OCI-LY7 (cell line): ENCODE measurements at regions not wholly inside any gene's neighbourhood (a gene's known extent, or its start where the extent isn't known, plus 50 kb on each side); places are given as distances from the start of the nearest gene placed in this dataset.
"Not testable (repeated sequence)": the region's sequence is repeated elsewhere in the genome, so short reads cannot be mapped to it uniquely, and the experiment has no call there.

ENCODE experiments used
- BruUV-seq: library from RNA; stranded (reverse); fragments of 400-500 nt; replicated peaks from 2 replicates; lab custom pipeline; 2021; lab: Mats Ljungman, UMichigan
- CTCF ChIA-PET: fragments of 300-600 bp; sonication (Branson Sonifier 250); formaldehyde crosslinking; loops from one replicate; lab custom pipeline; 2022; ENCODE audit warnings: antibody characterized with exemption; ENCODE audit not compliant: unreplicated experiment; lab: Charles Lee
- POLR2A ChIA-PET: fragments of 300-600 bp; sonication (Branson Sonifier 250); formaldehyde crosslinking; loops from one replicate; lab custom pipeline; 2022; ENCODE audit warnings: antibody characterized with exemption; lab: Charles Lee
- DNase-seq: peaks from one replicate; pipeline ENCODE4 v3.0.0-alpha.2; 2015; ENCODE audit warnings: low spot score
- H2AFZ ChIP-seq: fragments of 200-600 bp; sonication (generic), shearing (Covaris generic); 2 replicates; pipeline ENCODE4 v1.6.1; 2014; ENCODE audit warnings: mild to moderate bottlenecking, antibody characterized with exemption, low read length, moderate library complexity
- H3K27ac ChIP-seq: fragments of 200-600 bp; sonication (generic); 2 replicates; pipeline ENCODE4 v1.5.1; 2014; ENCODE audit warnings: mixed run types, low read depth, mild to moderate bottlenecking, moderate library complexity, low read length, inconsistent platforms; ENCODE audit not compliant: poor library complexity, severe bottlenecking
- H3K36me3 ChIP-seq: fragments of 200-600 bp; sonication (generic); 2 replicates; pipeline ENCODE4 v1.6.1; 2014; ENCODE audit warnings: mild to moderate bottlenecking, antibody characterized with exemption, low read length, moderate library complexity, mixed read lengths; ENCODE audit not compliant: insufficient read depth
- H3K4me1 ChIP-seq: fragments of 200-600 bp; sonication (generic); 2 replicates; pipeline ENCODE4 v1.5.1; 2014; ENCODE audit warnings: mild to moderate bottlenecking, low read length; ENCODE audit not compliant: insufficient read depth, poor library complexity, severe bottlenecking
- H3K4me2 ChIP-seq: fragments of 200-600 bp; sonication (generic); 2 replicates; pipeline ENCODE4 v1.6.1; 2014; ENCODE audit warnings: mild to moderate bottlenecking, low read length
- H3K4me3 ChIP-seq: fragments of 200-600 bp; sonication (generic); 2 replicates; pipeline ENCODE4 v1.5.1; 2014; ENCODE audit warnings: mild to moderate bottlenecking, low read depth, low read length; ENCODE audit not compliant: poor library complexity, severe bottlenecking
- H3K79me2 ChIP-seq: fragments of 200-600 bp; sonication (generic); 2 replicates; pipeline ENCODE4 v1.6.1; 2016; ENCODE audit warnings: low read depth, mild to moderate bottlenecking, low read length, moderate library complexity, mixed read lengths; ENCODE audit not compliant: insufficient read depth
- H3K9me2 ChIP-seq: fragments of 200-600 bp; sonication (generic); 2 replicates; pipeline ENCODE4 v1.6.1; 2016; ENCODE audit warnings: mild to moderate bottlenecking, low read length, mixed read lengths; ENCODE audit not compliant: insufficient read depth
- H3K9me3 ChIP-seq: fragments of 200-600 bp; sonication (generic); 2 replicates; pipeline ENCODE4 v1.6.1; 2014; ENCODE audit warnings: mild to moderate bottlenecking, mixed run types, low read length, mixed read lengths
- H4K20me1 ChIP-seq: fragments of 200-600 bp; sonication (generic); 2 replicates; pipeline ENCODE4 v1.6.1; 2014; ENCODE audit warnings: mild to moderate bottlenecking, antibody characterized with exemption, low read length, moderate library complexity, mixed read lengths; ENCODE audit not compliant: insufficient read depth
- EZH2phosphoT487 ChIP-seq: fragments of 200-600 bp; sonication (generic); IDR thresholded peaks from 2 replicates; pipeline ENCODE4 v1.6.1; 2018; ENCODE audit warnings: low read depth, borderline replicate concordance, mild to moderate bottlenecking, mixed run types, antibody characterized with exemption, low read length, moderate library complexity, mixed read lengths
- intact Hi-C: fragments of 100-400 bp; cut with micrococcal nuclease; formaldehyde crosslinking; loops from one replicate; pipeline ENCODE4 v1.10.0; 2022; ENCODE audit not compliant: unreplicated experiment
- TF ChIP-seq, protein P1 (sequence below): fragments of 200-600 bp; sonication (generic); conservative IDR thresholded peaks from 2 replicates; pipeline ENCODE4 v1.5.1; 2014; ENCODE audit warnings: mild to moderate bottlenecking, antibody characterized with exemption, low read length, moderate library complexity, mixed read lengths

DNA sequence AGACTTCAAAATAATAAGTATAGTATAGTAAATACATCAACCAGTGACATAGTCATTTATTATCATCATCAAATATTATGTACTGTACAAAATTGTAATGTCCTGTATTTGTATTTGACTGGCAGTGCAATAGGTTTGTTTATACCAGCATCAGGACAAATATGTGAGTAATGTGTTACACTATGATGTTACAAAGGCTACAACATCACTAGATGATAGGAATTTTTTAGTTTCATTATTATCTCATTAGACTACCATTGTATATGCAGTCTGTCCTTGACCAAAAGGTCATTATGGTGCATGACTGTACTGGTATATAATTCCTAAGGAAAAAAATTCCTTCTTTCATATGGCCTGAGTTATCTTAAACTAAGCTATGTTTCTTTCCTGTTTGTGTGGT, 63.6 kb upstream of the VCAN start:
- no peaks in the 10 kb centered on the region for H3K79me2 ChIP-seq
- no peaks in the 10 kb centered on the region for H3K36me3 ChIP-seq
- H3K4me1 ChIP-seq = no peaks in the 10 kb centered on the region
- no peak overlapping the region for H3K4me3 ChIP-seq
- DNase-seq = no peak
- no peak overlapping the region for H3K27ac ChIP-seq
- intact Hi-C loops = no loop called here
- CTCF ChIA-PET = no interaction called here
- no peaks in the 10 kb centered on the region for H3K9me2 ChIP-seq
- no TSS peak for BruUV-seq
- no peaks in the 10 kb centered on the region for H3K9me3 ChIP-seq
- no peaks in the 10 kb centered on the region for H4K20me1 ChIP-seq
- POLR2A ChIA-PET = no interaction called here
- TF ChIP-seq EZH2phosphoT487 = no peak
- TF ChIP-seq, protein P1, sequence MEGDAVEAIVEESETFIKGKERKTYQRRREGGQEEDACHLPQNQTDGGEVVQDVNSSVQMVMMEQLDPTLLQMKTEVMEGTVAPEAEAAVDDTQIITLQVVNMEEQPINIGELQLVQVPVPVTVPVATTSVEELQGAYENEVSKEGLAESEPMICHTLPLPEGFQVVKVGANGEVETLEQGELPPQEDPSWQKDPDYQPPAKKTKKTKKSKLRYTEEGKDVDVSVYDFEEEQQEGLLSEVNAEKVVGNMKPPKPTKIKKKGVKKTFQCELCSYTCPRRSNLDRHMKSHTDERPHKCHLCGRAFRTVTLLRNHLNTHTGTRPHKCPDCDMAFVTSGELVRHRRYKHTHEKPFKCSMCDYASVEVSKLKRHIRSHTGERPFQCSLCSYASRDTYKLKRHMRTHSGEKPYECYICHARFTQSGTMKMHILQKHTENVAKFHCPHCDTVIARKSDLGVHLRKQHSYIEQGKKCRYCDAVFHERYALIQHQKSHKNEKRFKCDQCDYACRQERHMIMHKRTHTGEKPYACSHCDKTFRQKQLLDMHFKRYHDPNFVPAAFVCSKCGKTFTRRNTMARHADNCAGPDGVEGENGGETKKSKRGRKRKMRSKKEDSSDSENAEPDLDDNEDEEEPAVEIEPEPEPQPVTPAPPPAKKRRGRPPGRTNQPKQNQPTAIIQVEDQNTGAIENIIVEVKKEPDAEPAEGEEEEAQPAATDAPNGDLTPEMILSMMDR = no peak
- H3K4me2 ChIP-seq = no peak overlapping the region
- no peak overlapping the region for H2AFZ ChIP-seq

DNA sequence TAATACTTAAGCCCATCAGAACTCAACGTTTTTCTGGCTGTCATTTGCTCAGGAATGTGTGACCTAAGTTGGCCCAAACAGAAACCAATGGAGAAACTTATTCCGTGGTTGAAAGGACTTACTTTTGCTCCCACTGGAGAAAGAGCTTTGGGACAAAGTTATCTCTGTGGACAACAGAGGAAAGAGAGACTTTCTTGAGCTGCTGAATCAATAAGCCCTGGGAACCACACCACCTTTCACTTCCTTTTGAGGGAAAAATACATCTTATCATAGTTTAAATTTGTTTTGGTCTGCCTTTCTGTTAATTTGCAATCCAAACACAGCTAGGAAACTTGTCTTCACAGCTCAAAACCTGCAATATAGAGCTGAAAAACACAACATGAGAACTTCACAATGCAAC, 62.8 kb upstream of the VCAN start:
- intact Hi-C loops = no loop called here
- POLR2A ChIA-PET = interaction anchor here (1.2 kb wide), 1 partner anchor 11 kb away, joined by 4 read pairs; no protein-coding TSS in a partner anchor
- no peaks in the 10 kb centered on the region for H3K36me3 ChIP-seq

GRCh38 chr5:83409776-83410175, 61.8 kb upstream of the VCAN start:
- H4K20me1 ChIP-seq, H3K4me2 ChIP-seq, H2AFZ ChIP-seq, H3K36me3 ChIP-seq, intact Hi-C loops, H3K27ac ChIP-seq, DNase-seq, H3K4me1 ChIP-seq, H3K9me3 ChIP-seq, H3K9me2 ChIP-seq, CTCF ChIA-PET, H3K4me3 ChIP-seq, H3K79me2 ChIP-seq, BruUV-seq: not testable (repeated sequence)
- POLR2A ChIA-PET = interaction anchor here (1.2 kb wide), 1 partner anchor 10 kb away, joined by 4 read pairs; no protein-coding TSS in a partner anchor

More for the DNA sequence above, 62.8 kb upstream of the VCAN start:
- no peak for TF ChIP-seq EZH2phosphoT487
- TF ChIP-seq, protein P1 = no peak
- Histone ChIP-seq H3K79me2 (no peaks in the 10 kb centered on the region), H3K4me2 (no peak overlapping the region), H3K9me3 (no peaks in the 10 kb centered on the region), H3K27ac (no peak overlapping the region), H4K20me1 (no peaks in the 10 kb centered on the region), H2AFZ (no peak overlapping the region), H3K4me1 (no peaks in the 10 kb centered on the region), H3K4me3 (no peak overlapping the region), H3K9me2 (no peaks in the 10 kb centered on the region)
- BruUV-seq = no TSS peak
- CTCF ChIA-PET = no interaction called here
- no peak for DNase-seq

DNA sequence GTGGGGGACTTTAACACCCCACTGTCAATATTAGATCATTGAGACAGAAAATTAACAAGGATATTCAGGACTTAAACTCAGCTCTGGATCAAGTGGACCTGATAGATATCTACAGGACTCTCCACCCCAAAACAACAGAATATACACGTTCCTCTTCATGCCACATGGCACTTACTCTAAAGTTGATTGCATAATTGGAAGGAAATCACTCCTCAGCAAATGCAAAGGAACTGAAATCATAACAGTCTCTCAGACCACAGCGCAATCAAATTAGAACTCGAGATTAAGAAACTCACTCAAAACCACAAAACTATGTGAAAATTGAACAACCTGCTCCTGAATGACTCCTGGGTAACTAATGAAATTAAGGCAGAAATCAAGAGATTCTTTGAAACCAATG, 61.2 kb upstream of the VCAN start:
- H3K9me2 ChIP-seq, H3K36me3 ChIP-seq, DNase-seq, H4K20me1 ChIP-seq, intact Hi-C loops, H3K27ac ChIP-seq, H3K4me1 ChIP-seq, BruUV-seq, CTCF ChIA-PET, H3K4me3 ChIP-seq, H3K9me3 ChIP-seq, H2AFZ ChIP-seq, H3K4me2 ChIP-seq, H3K79me2 ChIP-seq: not testable (repeated sequence)
- POLR2A ChIA-PET = interaction anchor here (0.7 to 1.6 kb wide), 2 partner anchors 21 to 523 kb away, joined by 3 to 4 read pairs; no protein-coding TSS in a partner anchor
